DND-41 (cell line): ENCODE measurements at regions not wholly inside any gene's neighbourhood (a gene's known extent, or its start where the extent isn't known, plus 50 kb on each side); places are given as distances from the start of the nearest gene placed in this dataset.

Experiments
- ATAC-seq: fragments of 200-7000 bp; cut with Tn5 transposase; 3 replicates; pipeline ENCODE4 v1.9.1; 2021; ENCODE audit warnings: low read depth; ENCODE audit not compliant: insufficient read depth
- DNase-seq: peaks from one replicate; pipeline ENCODE4 v3.0.0-alpha.2; 2020
- H2AFZ ChIP-seq: 2 replicates; pipeline ENCODE4 v1.6.0; 2012; ENCODE audit warnings: low read depth, low read length
- H3K27ac ChIP-seq: 2 replicates; pipeline ENCODE4 v1.5.1; 2012; ENCODE audit warnings: low read length, inconsistent platforms
- H3K27me3 ChIP-seq: fragments of 200-600 bp; sonication (generic); 2 replicates; pipeline ENCODE4 v1.6.0; 2012; ENCODE audit warnings: low read length, mild to moderate bottlenecking, inconsistent platforms; ENCODE audit not compliant: insufficient read depth, poor library complexity
- H3K36me3 ChIP-seq: 2 replicates; pipeline ENCODE4 v1.5.1; 2012; ENCODE audit warnings: low read length, inconsistent platforms; ENCODE audit not compliant: insufficient read depth
- H3K4me1 ChIP-seq: 2 replicates; pipeline ENCODE4 v1.5.1; 2012; ENCODE audit warnings: mild to moderate bottlenecking, low read length; ENCODE audit not compliant: insufficient read depth
- H3K4me2 ChIP-seq: 2 replicates; pipeline ENCODE4 v1.6.0; 2012; ENCODE audit warnings: mild to moderate bottlenecking, moderate library complexity, low read length, inconsistent platforms; ENCODE audit not compliant: insufficient read depth
- H3K4me3 ChIP-seq, 2 experiments: fragments of 200-600 bp in 1 of 2; shearing (Covaris generic) in 1 of 2; 2 replicates each; pipeline ENCODE4 v1.5.1; 2012 to 2016; ENCODE audit warnings: inconsistent platforms in 2 of 2, low read length in 2 of 2, mild to moderate bottlenecking in 2 of 2, low read depth in 1 of 2, moderate library complexity in 1 of 2
- H3K79me2 ChIP-seq: 2 replicates; pipeline ENCODE4 v1.6.0; 2012; ENCODE audit warnings: low read length, inconsistent platforms; ENCODE audit not compliant: insufficient read depth
- H3K9ac ChIP-seq: 2 replicates; pipeline ENCODE4 v1.6.0; 2012; ENCODE audit warnings: low read depth, mild to moderate bottlenecking, inconsistent platforms, low read length, moderate library complexity
- H3K9me3 ChIP-seq: 2 replicates; pipeline ENCODE4 v1.5.1; 2012; ENCODE audit warnings: low read length, moderate library complexity, mild to moderate bottlenecking, inconsistent platforms; ENCODE audit not compliant: insufficient read depth, severe bottlenecking
- H4K20me1 ChIP-seq: 2 replicates; pipeline ENCODE4 v1.6.0; 2012; ENCODE audit warnings: low read length; ENCODE audit not compliant: insufficient read depth
- EZH2 ChIP-seq: IDR thresholded peaks from 3 replicates; pipeline ENCODE4 v1.6.1; 2012; ENCODE audit warnings: borderline replicate concordance, low read depth, mild to moderate bottlenecking, moderate library complexity, low read length, inconsistent platforms; ENCODE audit not compliant: severe bottlenecking
- TF ChIP-seq, protein P1 (sequence below): IDR thresholded peaks from 2 replicates; pipeline ENCODE4 v1.5.1; 2012; ENCODE audit warnings: borderline replicate concordance, low read length, moderate library complexity, mild to moderate bottlenecking; ENCODE audit not compliant: poor library complexity, severe bottlenecking; ENCODE audit errors: extremely low read depth

DNA sequence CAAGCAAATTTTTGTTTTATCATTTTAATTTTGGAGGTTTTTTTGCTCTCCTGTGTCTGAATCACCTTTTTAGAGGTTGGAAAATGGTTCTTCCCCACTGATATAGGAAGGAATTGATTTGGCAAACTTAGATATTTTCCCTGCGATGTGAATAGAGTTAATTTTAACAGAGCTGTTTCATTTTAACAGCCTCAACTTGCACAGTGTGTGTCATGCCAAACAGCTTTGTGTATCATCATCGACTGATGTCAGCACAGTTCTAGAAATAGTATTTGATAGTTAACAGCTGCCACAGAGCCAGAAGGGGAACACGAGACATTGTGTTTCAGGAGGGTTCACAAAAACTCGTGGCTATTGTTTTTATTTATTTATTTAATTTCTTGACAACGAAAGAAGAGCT is 243.1 kb upstream of the FOXN3 start:
- ATAC-seq (no peak), DNase-seq (no peak)
- Histone ChIP-seq H3K9me3 (peaks cover 8% of the 10 kb centered on the region), H3K4me1 (no peaks in the 10 kb centered on the region), H2AFZ (no peak overlapping the region), H3K36me3 (no peaks in the 10 kb centered on the region), H3K27ac (no peak overlapping the region), H4K20me1 (no peaks in the 10 kb centered on the region), H3K79me2 (no peaks in the 10 kb centered on the region), H3K4me3 (no peak overlapping the region), H3K27me3 (no peaks in the 10 kb centered on the region), H3K9ac (no peak overlapping the region), H3K4me2 (no peak overlapping the region)
- TF ChIP-seq, protein P1, sequence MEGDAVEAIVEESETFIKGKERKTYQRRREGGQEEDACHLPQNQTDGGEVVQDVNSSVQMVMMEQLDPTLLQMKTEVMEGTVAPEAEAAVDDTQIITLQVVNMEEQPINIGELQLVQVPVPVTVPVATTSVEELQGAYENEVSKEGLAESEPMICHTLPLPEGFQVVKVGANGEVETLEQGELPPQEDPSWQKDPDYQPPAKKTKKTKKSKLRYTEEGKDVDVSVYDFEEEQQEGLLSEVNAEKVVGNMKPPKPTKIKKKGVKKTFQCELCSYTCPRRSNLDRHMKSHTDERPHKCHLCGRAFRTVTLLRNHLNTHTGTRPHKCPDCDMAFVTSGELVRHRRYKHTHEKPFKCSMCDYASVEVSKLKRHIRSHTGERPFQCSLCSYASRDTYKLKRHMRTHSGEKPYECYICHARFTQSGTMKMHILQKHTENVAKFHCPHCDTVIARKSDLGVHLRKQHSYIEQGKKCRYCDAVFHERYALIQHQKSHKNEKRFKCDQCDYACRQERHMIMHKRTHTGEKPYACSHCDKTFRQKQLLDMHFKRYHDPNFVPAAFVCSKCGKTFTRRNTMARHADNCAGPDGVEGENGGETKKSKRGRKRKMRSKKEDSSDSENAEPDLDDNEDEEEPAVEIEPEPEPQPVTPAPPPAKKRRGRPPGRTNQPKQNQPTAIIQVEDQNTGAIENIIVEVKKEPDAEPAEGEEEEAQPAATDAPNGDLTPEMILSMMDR, result no peak
- TF ChIP-seq EZH2, result no peak

DNA sequence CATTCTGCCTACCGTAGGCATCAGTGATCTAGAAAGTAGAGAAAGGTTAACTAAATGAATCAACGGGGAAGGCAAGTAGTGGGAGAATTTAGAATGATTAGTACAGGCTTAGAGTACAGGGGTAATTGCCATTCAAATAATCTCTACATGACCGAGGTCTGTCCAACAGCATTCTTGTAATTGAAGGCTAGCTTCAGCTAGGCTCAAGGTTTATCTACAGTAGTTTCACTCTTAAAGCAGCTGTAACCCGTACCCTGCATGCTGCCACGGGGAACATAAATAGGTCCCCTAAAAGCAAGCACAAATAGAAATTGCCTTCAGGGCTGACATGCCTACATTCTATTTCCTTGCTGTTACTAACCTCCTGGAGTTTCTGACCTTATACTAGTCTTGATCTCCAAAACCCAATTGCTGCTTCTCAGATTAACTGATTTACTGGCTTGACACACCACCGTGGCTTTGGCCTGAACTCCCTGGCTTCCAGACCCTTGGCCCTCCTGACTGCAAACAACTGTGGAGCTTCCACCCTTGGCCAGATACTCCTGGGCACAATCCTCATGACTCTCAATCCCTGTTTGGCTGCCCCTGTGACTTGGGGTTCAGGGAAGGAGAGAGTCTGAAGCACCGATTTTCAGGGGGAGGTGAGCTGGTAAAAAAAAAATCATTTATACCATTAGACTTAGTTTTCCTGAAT is 242.1 kb upstream of the FOXN3 start:
- Histone ChIP-seq H2AFZ (0 out of 2 replicates have a peak overlapping the region, but pooled peaks have one; percentile 1), H3K4me3 (no peak overlapping the region), H4K20me1 (no peaks in the 10 kb centered on the region), H3K4me2 (no peak overlapping the region), H3K27me3 (no peaks in the 10 kb centered on the region), H3K4me1 (no peaks in the 10 kb centered on the region), H3K79me2 (no peaks in the 10 kb centered on the region), H3K27ac (no peak overlapping the region), H3K9me3 (peaks cover 5% of the 10 kb centered on the region), H3K36me3 (no peaks in the 10 kb centered on the region), H3K9ac (no peak overlapping the region)
- TF ChIP-seq, protein P1, result no peak
- TF ChIP-seq EZH2, result no peak
- ATAC-seq (no peak), DNase-seq (no peak)

DNA sequence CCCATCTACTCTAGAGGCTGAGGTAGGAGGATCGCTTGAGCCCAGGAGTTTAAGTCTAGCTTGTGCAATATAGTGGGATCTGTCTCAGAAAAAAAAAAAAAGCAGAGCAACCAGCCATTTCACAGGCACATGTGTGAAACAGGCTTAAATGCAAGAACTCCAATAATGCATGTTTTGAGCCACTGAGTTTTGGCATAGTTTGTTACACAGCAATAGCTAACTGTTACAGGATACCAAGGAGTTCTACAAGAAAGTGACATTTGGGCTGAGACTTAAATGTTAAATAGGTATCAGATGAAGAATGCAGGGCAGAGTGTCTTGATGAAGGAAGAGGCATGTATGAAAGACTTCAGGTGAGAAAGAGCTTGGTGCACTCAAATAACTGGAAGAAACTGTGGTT is 240.0 kb upstream of the FOXN3 start:
- H3K36me3 ChIP-seq, result no peaks in the 10 kb centered on the region
- no peak for ATAC-seq
- H3K4me2 ChIP-seq, result no peak overlapping the region
- no peaks in the 10 kb centered on the region for H3K79me2 ChIP-seq
- no peaks in the 10 kb centered on the region for H3K27me3 ChIP-seq
- no peaks in the 10 kb centered on the region for H4K20me1 ChIP-seq
- no peaks in the 10 kb centered on the region for H3K4me1 ChIP-seq
- H3K4me3 ChIP-seq, result no peak overlapping the region
- DNase-seq, result no peak
- no peak overlapping the region for H3K27ac ChIP-seq
- H3K9ac ChIP-seq, result no peak overlapping the region
- H3K9me3 ChIP-seq, result peaks cover 5% of the 10 kb centered on the region
- no peak for TF ChIP-seq EZH2
- TF ChIP-seq, protein P1, result no peak
- H2AFZ ChIP-seq, result no peak overlapping the region

DNA sequence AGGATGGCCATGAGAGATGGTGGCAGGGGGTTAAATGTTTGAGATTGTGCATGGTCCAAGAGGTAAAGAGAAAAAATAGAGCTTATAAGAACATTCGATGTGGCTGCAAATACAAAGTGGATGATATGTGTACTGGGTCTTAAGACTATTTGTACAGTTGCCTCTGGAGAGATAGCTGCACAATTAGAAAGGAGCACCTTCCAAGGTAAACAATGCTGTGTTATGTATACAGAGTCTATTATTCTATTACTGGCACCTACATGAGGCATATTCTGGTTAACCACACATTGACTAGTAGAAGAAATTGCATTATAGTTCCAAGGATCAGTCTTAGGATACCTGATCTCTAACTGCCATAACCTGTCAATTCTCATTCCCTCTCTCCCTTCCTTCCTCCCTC is 238.0 kb upstream of the FOXN3 start:
- no peaks in the 10 kb centered on the region for H3K27me3 ChIP-seq
- H3K79me2 ChIP-seq, result no peaks in the 10 kb centered on the region
- H3K9me3 ChIP-seq, result peaks cover 5% of the 10 kb centered on the region
- peaks cover 2% of the 10 kb centered on the region for H3K4me1 ChIP-seq
- no peak for TF ChIP-seq EZH2
- TF ChIP-seq, protein P1, result no peak
- no peak for DNase-seq
- H3K4me3 ChIP-seq, result no peak overlapping the region
- H3K9ac ChIP-seq, result no peak overlapping the region
- ATAC-seq, result no peak
- no peak overlapping the region for H3K4me2 ChIP-seq
- H3K36me3 ChIP-seq, result no peaks in the 10 kb centered on the region
- H4K20me1 ChIP-seq, result no peaks in the 10 kb centered on the region
- H2AFZ ChIP-seq, result 0 out of 2 replicates have a peak overlapping the region, but pooled peaks have one; percentile 1
- H3K27ac ChIP-seq, result no peak overlapping the region
